ENCODE measurements at regions not wholly inside any gene's neighbourhood (a gene's known extent, or its start where the extent isn't known, plus 50 kb on each side); places are given as distances from the start of the nearest gene placed in this dataset.

- H3K27ac ChIP-seq (ENCODE audit: low read depth, low read length): no peak overlapping the region
- no peaks in the 10 kb centered on the region for H3K27me3 ChIP-seq (ENCODE audit: control insufficient read depth, low read length)
- H3K9me2 ChIP-seq (replicated peaks; ENCODE audit: control insufficient read depth, low read length): no peaks in the 10 kb centered on the region
- H4K20me1 ChIP-seq (ENCODE audit: control insufficient read depth, insufficient read depth, low read depth, low read length): no peaks in the 10 kb centered on the region
- no peaks in the 10 kb centered on the region for H3F3A ChIP-seq (ENCODE audit: control insufficient read depth, insufficient read depth)
- H3K4me1 ChIP-seq (ENCODE audit: control insufficient read depth, low read length): no peaks in the 10 kb centered on the region
- H3K79me2 ChIP-seq (ENCODE audit: control insufficient read depth, low read length): no peaks in the 10 kb centered on the region
- no peaks in the 10 kb centered on the region for H3K36me3 ChIP-seq (ENCODE audit: control insufficient read depth, low read length)
- TF ChIP-seq CTCF (IDR thresholded peaks at IDR 0.05; ENCODE audit: low read depth, low read length, poor library complexity, severe bottlenecking) (no peak), EZH2phosphoT487 (IDR thresholded peaks at IDR 0.05; ENCODE audit: borderline replicate concordance, low read length) (no peak)
- no peak overlapping the region for H3K4me3 ChIP-seq (ENCODE audit: low read length)
- no peaks in the 10 kb centered on the region for H3K9me3 ChIP-seq (ENCODE audit: control insufficient read depth, insufficient read depth, low read length)
- H3K4me2 ChIP-seq (ENCODE audit: low read length): no peak overlapping the region
Observed at GRCh38 chr1:191671236-191671635, 487.0 kb upstream of the RGS18 start.

GRCh38 chr1:191674626-191675179 lies 483.6 kb upstream of the RGS18 start:
- Histone ChIP-seq H3K27ac (ENCODE audit: low read depth, low read length) (no peak overlapping the region), H3K4me3 (ENCODE audit: low read length) (no peak overlapping the region)

GRCh38 chr1:191675856-191676783 lies 482.1 kb upstream of the RGS18 start:
- Histone ChIP-seq H3K9me2 (replicated peaks; ENCODE audit: control insufficient read depth, low read length) (no peaks in the 10 kb centered on the region), H3K9me3 (ENCODE audit: control insufficient read depth, insufficient read depth, low read length) (no peaks in the 10 kb centered on the region), H3K27me3 (ENCODE audit: control insufficient read depth, low read length) (no peaks in the 10 kb centered on the region), H4K20me1 (ENCODE audit: control insufficient read depth, insufficient read depth, low read depth, low read length) (no peaks in the 10 kb centered on the region), H3K4me2 (ENCODE audit: low read length) (no peak overlapping the region), H3K36me3 (ENCODE audit: control insufficient read depth, low read length) (no peaks in the 10 kb centered on the region), H3K4me3 (ENCODE audit: low read length) (no peak overlapping the region), H3K4me1 (ENCODE audit: control insufficient read depth, low read length) (no peaks in the 10 kb centered on the region), H3K27ac (ENCODE audit: low read depth, low read length) (no peak overlapping the region), H3K79me2 (ENCODE audit: control insufficient read depth, low read length) (no peaks in the 10 kb centered on the region), H3F3A (ENCODE audit: control insufficient read depth, insufficient read depth) (no peaks in the 10 kb centered on the region)
- TF ChIP-seq EZH2phosphoT487 (IDR thresholded peaks at IDR 0.05; ENCODE audit: borderline replicate concordance, low read length) (no peak), CTCF (IDR thresholded peaks at IDR 0.05; ENCODE audit: low read depth, low read length, poor library complexity, severe bottlenecking) (no peak)

More at GRCh38 chr1:191674626-191675179, 483.6 kb upstream of the RGS18 start:
- Histone ChIP-seq H3K4me2 (ENCODE audit: low read length) (no peak overlapping the region), H4K20me1 (ENCODE audit: control insufficient read depth, insufficient read depth, low read depth, low read length) (no peaks in the 10 kb centered on the region), H3K4me1 (ENCODE audit: control insufficient read depth, low read length) (no peaks in the 10 kb centered on the region), H3K9me2 (replicated peaks; ENCODE audit: control insufficient read depth, low read length) (no peaks in the 10 kb centered on the region), H3K36me3 (ENCODE audit: control insufficient read depth, low read length) (no peaks in the 10 kb centered on the region), H3K9me3 (ENCODE audit: control insufficient read depth, insufficient read depth, low read length) (no peaks in the 10 kb centered on the region), H3F3A (ENCODE audit: control insufficient read depth, insufficient read depth) (no peaks in the 10 kb centered on the region), H3K27me3 (ENCODE audit: control insufficient read depth, low read length) (no peaks in the 10 kb centered on the region), H3K79me2 (ENCODE audit: control insufficient read depth, low read length) (no peaks in the 10 kb centered on the region)
- TF ChIP-seq EZH2phosphoT487 (IDR thresholded peaks at IDR 0.05; ENCODE audit: borderline replicate concordance, low read length) (no peak), CTCF (IDR thresholded peaks at IDR 0.05; ENCODE audit: low read depth, low read length, poor library complexity, severe bottlenecking) (no peak)
